Panc1 (cell line): ENCODE measurements at regions not wholly inside any gene's neighbourhood (a gene's known extent, or its start where the extent isn't known, plus 50 kb on each side); places are given as distances from the start of the nearest gene placed in this dataset.
A peak's percentile ranks its signal among the peaks of the same experiment; 100 is the strongest.

Experiments
- ATAC-seq: fragments of 200-7000 bp; cut with Tn5 transposase; 2 replicates; pipeline ENCODE4 v1.9.1; 2020; ENCODE audit warnings: mild to moderate bottlenecking, moderate library complexity
- BruUV-seq: library from RNA; stranded (reverse); fragments of 400-500 nt; replicated peaks from 2 replicates; lab custom pipeline; 2021; lab: Mats Ljungman, UMichigan
- CTCF ChIA-PET: fragments of 300-600 bp; sonication (Branson Sonifier 250); formaldehyde crosslinking; loops from one replicate; lab custom pipeline; 2022; ENCODE audit warnings: antibody characterized with exemption; lab: Charles Lee
- POLR2A ChIA-PET: fragments of 300-600 bp; sonication (Branson Sonifier 250); formaldehyde crosslinking; loops from one replicate; lab custom pipeline; 2022; ENCODE audit warnings: antibody characterized with exemption; lab: Charles Lee
- DNase-seq: peaks from one replicate; pipeline ENCODE4 v3.0.0-alpha.2; 2010; ENCODE audit warnings: low read depth, low spot score
- H3K27ac ChIP-seq: 2 replicates; pipeline ENCODE4 v1.5.1; 2011; ENCODE audit warnings: mild to moderate bottlenecking, low read length, inconsistent platforms
- H3K27me3 ChIP-seq: fragments of 200-500 bp; sonication (Bioruptor generic); 2 replicates; pipeline ENCODE4 v1.6.0; 2014; ENCODE audit warnings: low read length, inconsistent platforms; ENCODE audit not compliant: control insufficient read depth, insufficient read depth
- H3K36me3 ChIP-seq: fragments of 200-500 bp; sonication (Bioruptor generic); 2 replicates; pipeline ENCODE4 v1.5.1; 2014; ENCODE audit warnings: inconsistent platforms, mild to moderate bottlenecking, low read length, moderate library complexity; ENCODE audit not compliant: control insufficient read depth, insufficient read depth
- H3K4me1 ChIP-seq: 2 replicates; pipeline ENCODE4 v1.5.1; 2011; ENCODE audit warnings: inconsistent platforms, mild to moderate bottlenecking, low read length, moderate library complexity; ENCODE audit not compliant: control insufficient read depth, insufficient read depth
- H3K4me3 ChIP-seq, 2 experiments: 2 replicates each; pipeline ENCODE4 v1.5.1; 2011 to 2012; ENCODE audit warnings: low read depth in 2 of 2, low read length in 2 of 2, mild to moderate bottlenecking in 2 of 2, inconsistent platforms in 1 of 2, moderate library complexity in 1 of 2
- H3K9me3 ChIP-seq: fragments of 200-500 bp; sonication (Bioruptor generic); 2 replicates; pipeline ENCODE4 v1.5.1; 2014; ENCODE audit warnings: low read depth, mild to moderate bottlenecking, inconsistent platforms, low read length, moderate library complexity; ENCODE audit not compliant: control insufficient read depth, insufficient read depth
- CTCF ChIP-seq: fragments of 450-650 bp; IDR thresholded peaks from 2 replicates; pipeline ENCODE4 v1.5.1; 2017; ENCODE audit warnings: mild to moderate bottlenecking
- POLR2AphosphoS5 ChIP-seq: IDR thresholded peaks from 2 replicates; pipeline ENCODE4 v1.6.1; 2012; ENCODE audit warnings: mild to moderate bottlenecking, low read depth, low read length, moderate library complexity
- REST ChIP-seq, 2 experiments: IDR thresholded peaks; 2 replicates each; pipeline ENCODE4 v1.6.1; 2011 to 2012; ENCODE audit warnings: low read depth in 2 of 2, control low read depth in 1 of 2, low read length in 1 of 2, mild to moderate bottlenecking in 1 of 2, moderate library complexity in 1 of 2; ENCODE audit not compliant: insufficient read depth in 1 of 2
- SIN3A ChIP-seq: IDR thresholded peaks from 2 replicates; pipeline ENCODE4 v1.6.1; 2012; ENCODE audit warnings: low read depth, mild to moderate bottlenecking, low read length, moderate library complexity, borderline replicate concordance; ENCODE audit not compliant: insufficient read depth
- TCF7L2 ChIP-seq: IDR thresholded peaks from 2 replicates; pipeline ENCODE4 v1.6.1; 2011; ENCODE audit warnings: mild to moderate bottlenecking, low read depth, low read length, inconsistent platforms
- in situ Hi-C: cut with HindIII; loops from 2 replicates; pipeline ENCODE4 v1.10.0; 2016; ENCODE audit warnings: low sequenced_read_pairs, low pct_unique_long_range_greater_than_20kb
- intact Hi-C: fragments of 100-400 bp; cut with micrococcal nuclease; formaldehyde crosslinking; loops from one replicate; pipeline ENCODE4 v1.10.0; 2022; ENCODE audit not compliant: unreplicated experiment

- Histone ChIP-seq H3K4me3 (no peak overlapping the region), H3K27ac (no peak overlapping the region), H3K36me3 (no peaks in the 10 kb centered on the region), H3K9me3 (no peaks in the 10 kb centered on the region), H3K27me3 (no peaks in the 10 kb centered on the region; the same call in 1 of the 2 replicates), H3K4me1 (0 out of 2 replicates have a peak, but pooled peaks cover 4% of the 10 kb centered on the region)
- DNase-seq = peak; percentile 68
- TF ChIP-seq REST (IDR thresholded peaks at IDR 0.05; ENCODE audit: insufficient read depth in 1 of 2, low read depth in 2 of 2, low read length in 1 of 2) (no peak), POLR2AphosphoS5 (no peak), TCF7L2 (no peak), CTCF (no peak), SIN3A (no peak)
- ChIA-PET CTCF (no interaction called here), POLR2A (no interaction called here)
- ATAC-seq = peak; percentile 68
- in situ Hi-C loops (no loop called here), intact Hi-C loops (no loop called here)
- BruUV-seq = no TSS peak
Measured at GRCh38 chr3:160129459-160130061, 95.7 kb upstream of the C3orf80 start.

- Histone ChIP-seq H3K27ac (no peak overlapping the region), H3K9me3 (no peaks in the 10 kb centered on the region), H3K4me1 (0 out of 2 replicates have a peak, but pooled peaks cover 4% of the 10 kb centered on the region), H3K36me3 (no peaks in the 10 kb centered on the region), H3K27me3 (no peaks in the 10 kb centered on the region), H3K4me3 (no peak overlapping the region)
- BruUV-seq = no TSS peak
- CTCF ChIA-PET = no interaction called here
- ATAC-seq (no peak), DNase-seq (no peak)
- POLR2A ChIA-PET = no interaction called here
- no peak for TF ChIP-seq SIN3A
- TF ChIP-seq TCF7L2 = no peak
- TF ChIP-seq CTCF = no peak
- no peak for TF ChIP-seq REST (IDR thresholded peaks at IDR 0.05; ENCODE audit: insufficient read depth in 1 of 2, low read depth in 2 of 2, low read length in 1 of 2)
- no peak for TF ChIP-seq POLR2AphosphoS5
- intact Hi-C loops (no loop called here), in situ Hi-C loops (no loop called here)
Measured at GRCh38 chr3:160130071-160130470, 95.2 kb upstream of the C3orf80 start.
